AG04450 (cell line): ENCODE measurements at regions not wholly inside any gene's neighbourhood (a gene's known extent, or its start where the extent isn't known, plus 50 kb on each side); places are given as distances from the start of the nearest gene placed in this dataset.

Experiments
- CTCF ChIA-PET: fragments of 300-600, 350-600 bp; formaldehyde crosslinking; extraction: SDS; loops from one replicate; lab custom pipeline; 2022; ENCODE audit warnings: antibody characterized with exemption, inconsistent platforms; lab: Charles Lee
- POLR2A ChIA-PET: fragments of 350-600 bp; formaldehyde crosslinking; extraction: SDS; loops from one replicate; lab custom pipeline; 2021; ENCODE audit warnings: antibody characterized with exemption, inconsistent platforms; lab: Yijun Ruan, JAX
- DNase-seq: peaks from one replicate; pipeline ENCODE4 v3.0.0-alpha.2; 2011; ENCODE audit warnings: low read depth, low spot score
- H3K27ac ChIP-seq: one replicate; pipeline ENCODE4 v1.5.1; 2012; ENCODE audit warnings: low read depth, low read length, control low read depth
- H3K27me3 ChIP-seq: one replicate; pipeline ENCODE4 v1.6.0; 2012; ENCODE audit warnings: low read length; ENCODE audit not compliant: control insufficient read depth, insufficient read depth
- H3K4me3 ChIP-seq: 2 replicates; pipeline ENCODE4 v1.5.1; 2011; ENCODE audit warnings: mild to moderate bottlenecking, low read depth, low read length, control low read depth
- H3K9me3 ChIP-seq: 2 replicates; pipeline ENCODE4 v1.5.1; 2012; ENCODE audit warnings: low read length; ENCODE audit not compliant: control insufficient read depth, insufficient read depth
- CTCF ChIP-seq: IDR thresholded peaks from 2 replicates; pipeline ENCODE4 v1.5.1; 2011; ENCODE audit warnings: low read depth, low read length, control low read depth, inconsistent platforms

- no peak overlapping the region for H3K27ac ChIP-seq
- DNase-seq = no peak
- ChIA-PET POLR2A (no interaction called here), CTCF (no interaction called here)
- H3K27me3 ChIP-seq = no peaks in the 10 kb centered on the region
- no peak for TF ChIP-seq CTCF
- H3K9me3 ChIP-seq = no peaks in the 10 kb centered on the region
- H3K4me3 ChIP-seq = no peak overlapping the region
Observed at GRCh38 chr6:147744012-147744411, 235.5 kb downstream of the SAMD5 start.

- no peaks in the 10 kb centered on the region for H3K9me3 ChIP-seq
- H3K27me3 ChIP-seq = no peaks in the 10 kb centered on the region
- no peak overlapping the region for H3K27ac ChIP-seq
- ChIA-PET CTCF (no interaction called here), POLR2A (no interaction called here)
- DNase-seq = no peak
- no peak overlapping the region for H3K4me3 ChIP-seq
- no peak for TF ChIP-seq CTCF
Observed at GRCh38 chr6:147749331-147749730, 240.8 kb downstream of the SAMD5 start.

GRCh38 chr6:147750413-147750812 is 241.9 kb downstream of the SAMD5 start:
- no peak overlapping the region for H3K27ac ChIP-seq
- no peak for TF ChIP-seq CTCF
- H3K4me3 ChIP-seq = no peak overlapping the region
- ChIA-PET POLR2A (no interaction called here), CTCF (no interaction called here)
- no peaks in the 10 kb centered on the region for H3K9me3 ChIP-seq
- no peak for DNase-seq
- no peaks in the 10 kb centered on the region for H3K27me3 ChIP-seq

- Histone ChIP-seq H3K4me3 (no peak overlapping the region), H3K9me3 (no peaks in the 10 kb centered on the region), H3K27ac (no peak overlapping the region), H3K27me3 (no peaks in the 10 kb centered on the region)
- no peak for DNase-seq
- POLR2A ChIA-PET = no interaction called here
- no peak for TF ChIP-seq CTCF
- CTCF ChIA-PET = no interaction called here
Observed at GRCh38 chr6:147751232-147751631, 242.7 kb downstream of the SAMD5 start.

- H3K9me3 ChIP-seq = no peaks in the 10 kb centered on the region
- no peak for DNase-seq
- ChIA-PET CTCF (no interaction called here), POLR2A (no interaction called here)
- no peak overlapping the region for H3K27ac ChIP-seq
- TF ChIP-seq CTCF = no peak
- H3K4me3 ChIP-seq = no peak overlapping the region
- no peaks in the 10 kb centered on the region for H3K27me3 ChIP-seq
Observed at GRCh38 chr6:147752689-147753403, 244.4 kb downstream of the SAMD5 start.
